ENCODE measurements at regions not wholly inside any gene's neighbourhood (a gene's known extent, or its start where the extent isn't known, plus 50 kb on each side); places are given as distances from the start of the nearest gene placed in this dataset.

DNA sequence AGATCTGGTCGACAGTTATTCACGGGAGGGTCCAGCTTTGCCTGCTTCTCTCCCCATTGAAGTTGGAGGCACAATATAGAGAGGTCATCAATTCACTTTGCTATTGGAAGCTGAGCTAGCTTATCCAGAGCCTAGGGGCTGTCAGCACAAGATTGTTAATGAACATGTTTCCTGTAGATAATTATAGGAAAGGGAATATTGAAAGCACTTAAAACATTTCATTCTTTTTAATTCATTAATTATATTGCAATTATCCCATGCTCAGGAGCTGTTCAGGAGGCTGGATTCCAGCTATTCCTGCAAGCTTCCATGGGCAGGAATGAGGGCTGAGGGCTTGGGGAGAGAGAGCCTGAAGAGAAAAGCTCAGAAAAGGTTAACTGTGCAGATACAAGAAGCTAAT is 153.1 kb upstream of the BRINP1 start:
- TF ChIP-seq, protein P1, sequence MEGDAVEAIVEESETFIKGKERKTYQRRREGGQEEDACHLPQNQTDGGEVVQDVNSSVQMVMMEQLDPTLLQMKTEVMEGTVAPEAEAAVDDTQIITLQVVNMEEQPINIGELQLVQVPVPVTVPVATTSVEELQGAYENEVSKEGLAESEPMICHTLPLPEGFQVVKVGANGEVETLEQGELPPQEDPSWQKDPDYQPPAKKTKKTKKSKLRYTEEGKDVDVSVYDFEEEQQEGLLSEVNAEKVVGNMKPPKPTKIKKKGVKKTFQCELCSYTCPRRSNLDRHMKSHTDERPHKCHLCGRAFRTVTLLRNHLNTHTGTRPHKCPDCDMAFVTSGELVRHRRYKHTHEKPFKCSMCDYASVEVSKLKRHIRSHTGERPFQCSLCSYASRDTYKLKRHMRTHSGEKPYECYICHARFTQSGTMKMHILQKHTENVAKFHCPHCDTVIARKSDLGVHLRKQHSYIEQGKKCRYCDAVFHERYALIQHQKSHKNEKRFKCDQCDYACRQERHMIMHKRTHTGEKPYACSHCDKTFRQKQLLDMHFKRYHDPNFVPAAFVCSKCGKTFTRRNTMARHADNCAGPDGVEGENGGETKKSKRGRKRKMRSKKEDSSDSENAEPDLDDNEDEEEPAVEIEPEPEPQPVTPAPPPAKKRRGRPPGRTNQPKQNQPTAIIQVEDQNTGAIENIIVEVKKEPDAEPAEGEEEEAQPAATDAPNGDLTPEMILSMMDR (IDR thresholded peaks at IDR 0.05): no peak
- TF ChIP-seq POLR2A (IDR thresholded peaks at IDR 0.05) (no peak), POLR2AphosphoS5 (IDR thresholded peaks at IDR 0.05) (no peak), EP300 (IDR thresholded peaks at IDR 0.05; ENCODE audit: low read depth) (no peak)
